SK-N-MC (cell line): ENCODE measurements at regions not wholly inside any gene's neighbourhood (a gene's known extent, or its start where the extent isn't known, plus 50 kb on each side); places are given as distances from the start of the nearest gene placed in this dataset.
A peak's percentile ranks its signal among the peaks of the same experiment; 100 is the strongest.

ENCODE experiments used
- DNase-seq: peaks from one replicate; pipeline ENCODE4 v3.0.0-alpha.2; 2011; ENCODE audit warnings: low read depth, low spot score
- H3K27ac ChIP-seq: fragments of 200-600 bp; sonication (generic); 2 replicates; pipeline ENCODE4 v1.5.1; 2016; ENCODE audit warnings: mixed run types
- H3K36me3 ChIP-seq: fragments of 200-600 bp; sonication (generic); 2 replicates; pipeline ENCODE4 v1.6.1; 2017; ENCODE audit warnings: antibody characterized with exemption, low read length, mixed read lengths; ENCODE audit not compliant: insufficient read depth
- H3K4me3 ChIP-seq: fragments of 200-600 bp; sonication (generic); 2 replicates; pipeline ENCODE4 v1.5.1; 2016
- H3K9ac ChIP-seq: fragments of 200-600 bp; sonication (generic); 2 replicates; pipeline ENCODE4 v1.8.0; 2017; ENCODE audit warnings: mixed run types, mixed read lengths; ENCODE audit not compliant: insufficient read length
- H3K9me3 ChIP-seq: fragments of 200-600 bp; sonication (generic); 2 replicates; pipeline ENCODE4 v1.6.1; 2017; ENCODE audit warnings: low read depth, mild to moderate bottlenecking, antibody characterized with exemption, low read length, moderate library complexity, mixed read lengths
- EZH2 ChIP-seq: fragments of 200-600 bp; sonication (generic); IDR thresholded peaks from one replicate; pipeline ENCODE4 v1.6.1; 2017; ENCODE audit warnings: antibody characterized with exemption
- FOXP2 ChIP-seq: optimal IDR thresholded peaks from 2 replicates; pipeline ENCODE3; 2011; ENCODE audit warnings: mild to moderate bottlenecking, moderate library complexity; ENCODE audit not compliant: insufficient read depth; ENCODE audit errors: extremely low read length, control extremely low read depth
- POLR2AphosphoS5 ChIP-seq: IDR thresholded peaks from 2 replicates; pipeline ENCODE4 v1.6.1; 2012; ENCODE audit warnings: mild to moderate bottlenecking, low read depth, low read length, borderline replicate concordance

DNA sequence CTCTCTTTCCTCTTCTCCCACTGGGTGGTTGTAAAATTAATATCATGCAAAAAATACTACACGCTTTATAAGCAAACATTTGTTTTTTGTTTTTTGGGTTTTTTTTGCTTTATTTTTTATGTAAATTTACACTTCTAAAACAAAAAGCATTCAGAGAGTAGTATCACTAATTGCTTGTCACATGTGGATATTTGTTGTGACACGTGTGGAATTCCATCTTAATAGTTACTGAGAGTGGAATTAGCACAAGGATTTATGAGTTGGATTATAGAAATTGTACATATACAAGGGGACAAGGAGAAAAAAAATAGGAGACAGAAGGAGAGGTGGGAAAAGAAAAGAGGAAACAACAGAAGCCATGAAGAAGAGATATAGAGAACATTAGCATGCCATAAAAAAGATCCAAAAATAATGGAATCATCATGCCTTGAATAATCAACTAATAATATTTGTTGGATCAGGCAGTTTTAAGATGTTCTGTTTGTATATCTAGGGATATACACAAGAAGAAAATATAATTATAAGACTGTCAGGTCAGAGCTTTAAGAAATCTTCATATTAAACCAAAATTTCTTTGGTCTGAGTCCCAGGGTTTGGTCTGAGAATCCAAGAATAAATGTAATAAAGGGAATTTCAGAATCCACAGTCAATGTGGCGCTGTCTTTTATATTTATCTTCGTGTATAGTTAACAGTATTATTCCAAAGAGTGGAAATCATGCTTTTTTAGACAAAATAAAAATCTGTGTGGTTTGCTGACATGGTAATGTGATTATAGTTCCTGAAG is 98.5 kb upstream of the INTU start:
- no peaks in the 10 kb centered on the region for H3K9me3 ChIP-seq
- TF ChIP-seq POLR2AphosphoS5 (no peak), FOXP2 (no peak), EZH2 (no peak)
- no peaks in the 10 kb centered on the region for H3K36me3 ChIP-seq
- H3K4me3 ChIP-seq, result no peak overlapping the region
- no peak overlapping the region for H3K9ac ChIP-seq
- DNase-seq, result no peak
- no peak overlapping the region for H3K27ac ChIP-seq

DNA sequence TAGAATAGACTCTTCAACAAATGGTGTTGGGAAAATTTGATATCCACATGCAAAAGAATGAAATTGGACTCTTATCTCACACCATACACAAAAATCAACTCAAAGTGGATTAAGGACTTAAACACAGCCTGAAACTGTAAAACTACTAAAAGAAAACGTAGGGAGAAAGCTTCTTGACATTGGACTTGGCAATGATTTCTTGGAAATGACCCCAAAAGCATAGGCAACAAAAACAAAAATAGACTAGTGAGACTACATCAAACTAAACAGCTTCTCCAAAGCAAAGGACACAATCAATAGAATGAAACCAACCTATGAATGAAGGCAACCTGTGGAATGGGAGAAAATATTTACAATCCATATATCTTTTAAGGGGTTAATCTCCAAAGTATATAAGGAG is 94.7 kb upstream of the INTU start:
- no peaks in the 10 kb centered on the region for H3K9me3 ChIP-seq
- H3K9ac ChIP-seq, result no peak overlapping the region
- H3K4me3 ChIP-seq, result no peak overlapping the region
- TF ChIP-seq FOXP2 (no peak), POLR2AphosphoS5 (no peak), EZH2 (no peak)
- no peak for DNase-seq
- H3K27ac ChIP-seq, result no peak overlapping the region
- H3K36me3 ChIP-seq, result no peaks in the 10 kb centered on the region

DNA sequence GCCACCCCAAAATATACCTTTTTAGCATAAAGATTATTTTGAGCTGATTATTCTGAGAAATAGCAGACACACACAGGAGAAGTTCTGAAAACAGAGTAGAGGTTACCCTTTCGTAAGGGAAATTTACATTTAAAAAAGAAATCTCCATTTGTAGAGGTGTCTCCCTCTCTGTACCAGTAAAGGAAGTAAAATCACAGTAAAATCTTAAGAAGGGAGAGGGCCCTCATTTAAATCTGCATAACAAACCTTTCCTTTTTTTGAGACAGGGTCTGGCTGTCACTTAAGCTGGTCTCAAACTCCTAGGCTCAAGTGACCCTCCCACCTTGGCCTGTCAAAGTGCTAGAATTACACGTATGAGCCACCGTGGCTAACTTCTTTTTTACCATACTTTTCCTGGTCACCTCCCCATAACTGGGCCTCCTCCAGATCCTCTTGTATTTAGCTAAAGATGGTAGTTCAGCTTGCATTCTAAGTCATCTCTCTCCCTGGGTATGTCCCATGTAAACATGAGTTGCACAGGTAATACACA is 92.2 kb upstream of the INTU start:
- no peak overlapping the region for H3K4me3 ChIP-seq
- no peak for DNase-seq
- H3K9ac ChIP-seq, result no peak overlapping the region
- no peak overlapping the region for H3K27ac ChIP-seq
- H3K36me3 ChIP-seq, result no peaks in the 10 kb centered on the region
- TF ChIP-seq EZH2 (no peak), FOXP2 (no peak), POLR2AphosphoS5 (no peak)
- H3K9me3 ChIP-seq, result no peaks in the 10 kb centered on the region

DNA sequence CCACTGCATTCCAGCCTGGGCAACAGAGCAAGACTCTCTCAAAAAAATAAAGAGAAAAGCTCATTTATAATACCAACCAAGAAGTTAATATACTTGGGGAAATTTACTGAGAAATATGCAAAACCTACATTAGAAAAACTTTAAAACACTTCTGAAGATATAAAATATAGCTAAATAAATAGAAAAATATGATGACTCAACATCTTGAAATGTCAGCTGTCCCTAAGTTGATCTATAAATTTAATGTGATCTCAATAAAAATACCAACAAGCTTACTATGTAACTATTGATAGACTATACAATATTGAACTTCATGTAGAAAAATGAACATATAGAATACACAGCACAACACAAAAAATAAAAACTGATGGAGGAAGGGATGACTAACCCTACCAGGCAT is 87.5 kb upstream of the INTU start:
- Histone ChIP-seq H3K27ac (no peak overlapping the region), H3K36me3 (no peaks in the 10 kb centered on the region), H3K9ac (no peak overlapping the region), H3K9me3 (no peaks in the 10 kb centered on the region), H3K4me3 (no peak overlapping the region)
- DNase-seq, result no peak
- no peak for TF ChIP-seq FOXP2
- no peak for TF ChIP-seq POLR2AphosphoS5
- TF ChIP-seq EZH2, result no peak

- Histone ChIP-seq H3K9me3 (0 out of 2 replicates have a peak, but pooled peaks cover 5% of the 10 kb centered on the region), H3K4me3 (peak overlapping the region; percentile 33; the same call in 1 of the 2 replicates), H3K36me3 (no peaks in the 10 kb centered on the region), H3K9ac (no peak overlapping the region), H3K27ac (peak overlapping the region; percentile 85)
- DNase-seq, result peak; percentile 51
- TF ChIP-seq FOXP2 (no peak), EZH2 (no peak), POLR2AphosphoS5 (peak; percentile 26; the same call in 1 of the 2 replicates)
Measured at GRCh38 chr4:127548990-127549925, 83.5 kb upstream of the INTU start.

GRCh38 chr4:127555106-127555505 is 77.7 kb upstream of the INTU start:
- H3K27ac ChIP-seq, result no peak overlapping the region
- 0 out of 2 replicates have a peak, but pooled peaks cover 5% of the 10 kb centered on the region for H3K9me3 ChIP-seq
- no peak overlapping the region for H3K4me3 ChIP-seq
- no peak for DNase-seq
- no peaks in the 10 kb centered on the region for H3K36me3 ChIP-seq
- TF ChIP-seq FOXP2 (no peak), EZH2 (no peak), POLR2AphosphoS5 (no peak)
- H3K9ac ChIP-seq, result no peak overlapping the region

GRCh38 chr4:127558088-127558487 is 74.7 kb upstream of the INTU start:
- DNase-seq, result no peak
- Histone ChIP-seq H3K9ac (no peak overlapping the region), H3K36me3 (no peaks in the 10 kb centered on the region), H3K9me3 (no peaks in the 10 kb centered on the region), H3K27ac (no peak overlapping the region), H3K4me3 (no peak overlapping the region)
- no peak for TF ChIP-seq EZH2
- no peak for TF ChIP-seq FOXP2
- TF ChIP-seq POLR2AphosphoS5, result no peak

GRCh38 chr4:127558489-127559407 is 74.0 kb upstream of the INTU start:
- no peaks in the 10 kb centered on the region for H3K36me3 ChIP-seq
- no peak for DNase-seq
- H3K9ac ChIP-seq, result no peak overlapping the region
- no peaks in the 10 kb centered on the region for H3K9me3 ChIP-seq
- TF ChIP-seq EZH2 (no peak), FOXP2 (no peak), POLR2AphosphoS5 (no peak)
- H3K27ac ChIP-seq, result no peak overlapping the region
- H3K4me3 ChIP-seq, result no peak overlapping the region
